NCI-H187 treated with DMSO at 0.1 percent for 48 hours (cell line): ENCODE measurements at regions not wholly inside any gene's neighbourhood (a gene's known extent, or its start where the extent isn't known, plus 50 kb on each side); places are given as distances from the start of the nearest gene placed in this dataset.

Experiments
- DNase-seq: peaks from one replicate; lab custom pipeline; 2025; lab: John Stamatoyannopoulos, UW

DNA sequence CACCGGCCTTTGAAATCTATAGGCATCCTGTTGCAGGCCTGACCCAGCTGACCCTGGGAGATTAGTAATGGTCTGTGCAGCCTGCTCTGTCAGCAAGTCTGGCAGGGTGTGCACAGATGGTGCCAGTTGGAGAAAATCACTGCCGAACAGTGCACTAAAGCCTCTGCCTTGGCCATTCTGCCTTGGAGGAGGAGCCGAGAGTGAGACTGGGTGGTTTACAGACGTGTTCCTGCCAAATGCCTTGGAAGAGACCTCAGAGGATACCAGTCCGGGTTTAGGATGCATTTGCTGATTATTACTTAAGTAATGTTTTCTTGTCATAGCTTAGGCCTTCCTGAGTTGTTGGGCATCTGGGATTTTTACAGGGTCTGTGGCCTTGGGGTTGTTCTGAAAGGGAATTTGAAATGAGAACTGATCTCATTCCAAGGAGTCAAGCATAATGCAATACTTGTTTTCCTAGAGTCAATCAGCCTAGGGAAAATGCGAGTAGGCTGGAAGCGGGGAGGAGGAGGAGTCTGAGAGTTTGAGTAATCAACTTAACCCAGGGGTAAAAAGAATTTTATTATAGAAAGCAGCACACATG, 292.1 kb downstream of the SOX4 start:
- no peak for DNase-seq

DNA sequence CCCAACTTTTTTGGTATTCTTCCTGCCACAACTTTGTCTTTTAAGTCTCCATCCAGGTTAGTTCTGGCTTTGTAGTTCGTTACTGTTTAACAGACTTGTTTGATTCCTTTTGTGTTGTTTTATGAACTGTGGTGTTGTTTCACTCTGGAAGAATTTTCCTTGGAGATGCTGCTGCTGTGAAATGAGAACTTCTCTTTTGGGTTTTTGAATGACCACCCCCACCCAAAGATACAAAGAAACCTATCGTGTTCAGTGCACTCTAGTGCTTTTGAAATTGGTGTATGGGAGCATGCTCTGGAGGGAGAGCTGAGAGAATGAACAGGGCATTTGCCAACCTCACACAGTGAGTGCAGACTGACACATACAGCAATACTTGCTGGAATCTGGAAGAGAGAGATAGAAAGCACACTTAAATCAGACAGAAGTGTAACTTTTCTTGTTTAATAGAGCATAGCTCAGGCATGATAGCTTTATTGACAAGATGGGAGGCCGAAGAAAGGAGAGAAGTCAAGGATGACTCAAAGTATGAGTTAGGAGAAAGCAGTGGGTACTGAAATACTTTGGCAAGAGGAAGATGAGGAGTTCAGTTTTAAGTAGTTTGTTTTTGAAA, 293.1 kb downstream of the SOX4 start:
- no peak for DNase-seq

DNA sequence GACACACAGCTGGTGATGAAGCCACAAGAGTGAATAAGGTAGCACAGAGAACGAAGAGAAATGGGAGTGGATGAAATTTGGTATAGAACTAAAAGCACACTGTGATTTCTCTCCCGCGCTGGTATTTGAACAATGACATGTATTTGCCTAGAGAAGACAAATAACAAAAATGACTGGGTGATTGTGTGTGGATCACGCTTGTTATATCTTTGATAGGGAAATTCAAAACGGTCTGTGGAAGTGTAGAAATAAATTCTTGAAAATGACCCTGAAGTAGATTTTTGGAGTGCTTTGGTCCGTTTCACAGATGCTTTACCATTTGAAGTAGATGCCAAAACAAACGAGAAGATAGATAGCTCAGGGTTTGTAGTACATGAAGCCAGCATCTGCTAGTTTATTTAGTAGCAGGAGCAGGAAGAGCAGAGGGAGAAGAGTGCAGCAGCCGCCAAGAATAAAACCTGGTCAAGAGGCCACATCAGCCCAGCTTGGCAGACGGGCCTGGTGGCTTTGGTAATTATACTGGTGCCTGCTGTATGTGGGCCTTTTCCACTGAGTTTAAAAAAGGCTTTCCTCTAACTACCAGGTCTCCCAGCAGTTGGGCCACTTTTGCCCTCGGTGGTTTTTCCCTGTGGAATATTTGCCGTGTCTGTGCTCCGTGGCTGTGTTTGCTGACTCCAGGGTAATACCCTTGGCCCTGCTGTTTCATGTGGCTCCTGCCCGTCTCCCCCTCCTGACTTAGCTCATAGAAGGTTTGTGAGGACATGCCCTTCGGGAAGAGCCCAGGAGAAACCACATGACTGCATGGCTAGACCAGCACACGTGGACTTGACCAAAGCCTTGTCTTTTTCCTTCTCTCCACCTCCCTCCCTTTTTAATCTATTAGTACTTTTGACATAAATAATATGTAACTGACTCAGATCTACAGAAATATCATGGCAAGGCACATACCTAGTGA, 294.0 kb downstream of the SOX4 start:
- DNase-seq = no peak

- DNase-seq = no peak
These were observed 297.5 kb downstream of the SOX4 start for GRCh38 chr6:21891080-21891479.

- DNase-seq = no peak
These were observed 300.2 kb downstream of the SOX4 start for GRCh38 chr6:21893793-21894192.

- no peak for DNase-seq
These were observed 302.0 kb downstream of the SOX4 start for GRCh38 chr6:21895555-21895954.

- DNase-seq = no peak
These were observed 304.7 kb downstream of the SOX4 start for GRCh38 chr6:21898107-21898796.

DNA sequence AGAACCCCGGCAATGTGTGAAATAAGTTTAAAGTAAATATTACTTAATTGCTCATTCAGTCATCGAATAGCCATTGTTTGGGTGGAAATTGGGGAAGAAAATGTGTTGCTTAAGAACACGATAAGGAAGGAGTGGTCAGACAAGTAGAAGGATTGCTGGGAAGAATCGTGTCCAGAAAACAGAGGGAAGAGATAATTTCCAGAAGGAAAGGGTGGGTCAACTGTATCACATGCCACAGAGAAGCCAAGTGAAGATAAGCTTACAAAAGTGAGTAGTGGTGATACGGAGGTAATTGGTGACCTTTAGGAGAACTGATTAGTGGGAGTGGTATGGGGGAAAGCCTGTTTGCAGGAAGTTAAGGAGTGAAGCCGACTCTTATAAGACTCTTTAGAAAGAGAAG, 306.2 kb downstream of the SOX4 start:
- DNase-seq = no peak

DNA sequence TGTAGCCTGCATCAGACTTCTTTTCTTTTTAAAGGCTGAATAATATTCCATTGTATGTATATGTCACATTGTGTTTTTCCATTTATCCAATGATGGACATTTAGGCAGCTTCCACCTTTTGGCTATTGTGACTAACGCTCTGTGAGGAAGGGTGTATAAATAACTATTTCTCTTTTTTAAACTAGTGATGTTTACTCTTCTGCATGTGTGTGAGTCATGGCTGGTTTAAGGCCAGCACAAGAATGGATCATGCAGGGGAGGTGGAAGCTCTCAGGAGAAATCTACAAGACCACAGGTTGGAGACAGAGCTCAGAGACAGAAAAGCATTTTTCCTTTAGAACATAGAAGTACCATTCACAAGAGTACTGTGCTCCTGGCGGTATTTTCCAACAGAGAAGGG, 307.2 kb downstream of the SOX4 start:
- DNase-seq = no peak

- no peak for DNase-seq
These were observed 309.1 kb downstream of the SOX4 start for GRCh38 chr6:21902628-21903169.

GRCh38 chr6:21905531-21905930, 312.0 kb downstream of the SOX4 start:
- DNase-seq = no peak

DNA sequence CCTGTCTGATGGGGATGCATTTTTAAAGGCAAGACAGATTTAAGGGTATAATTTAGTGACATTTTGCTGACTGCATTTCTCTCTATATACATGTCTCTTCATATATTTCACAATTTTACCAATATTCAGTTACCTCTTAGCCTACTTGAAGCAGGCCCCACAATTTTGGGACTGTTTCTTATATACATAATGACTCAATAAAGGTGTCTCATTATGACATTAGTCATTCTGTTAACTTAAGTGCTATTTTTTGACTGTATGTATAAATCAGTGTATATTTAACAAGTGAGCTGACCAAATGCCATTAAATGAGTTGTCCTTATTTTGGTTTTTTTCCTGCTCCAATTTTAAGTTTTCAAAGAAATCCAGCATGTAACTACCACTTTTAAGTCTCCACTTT, 313.3 kb downstream of the SOX4 start:
- DNase-seq = no peak

DNA sequence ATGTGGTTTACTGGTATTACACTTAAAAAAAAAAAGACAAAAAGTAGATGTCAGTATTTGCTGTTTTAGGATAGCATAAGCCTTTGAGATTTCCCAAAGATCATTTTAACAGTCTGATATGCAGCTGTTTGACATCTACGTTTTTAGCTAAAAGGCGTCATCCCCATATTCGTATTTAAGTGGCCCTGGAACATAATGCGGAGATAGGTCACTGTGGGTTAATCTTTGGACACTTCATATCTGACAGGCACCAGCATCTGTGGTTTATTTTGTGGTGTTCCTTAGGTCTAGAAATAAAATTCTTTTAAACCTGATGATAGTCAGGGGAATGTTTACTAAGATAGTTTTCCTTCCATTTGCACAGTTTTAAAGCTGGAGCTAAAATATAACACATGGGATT, 313.7 kb downstream of the SOX4 start:
- no peak for DNase-seq

DNA sequence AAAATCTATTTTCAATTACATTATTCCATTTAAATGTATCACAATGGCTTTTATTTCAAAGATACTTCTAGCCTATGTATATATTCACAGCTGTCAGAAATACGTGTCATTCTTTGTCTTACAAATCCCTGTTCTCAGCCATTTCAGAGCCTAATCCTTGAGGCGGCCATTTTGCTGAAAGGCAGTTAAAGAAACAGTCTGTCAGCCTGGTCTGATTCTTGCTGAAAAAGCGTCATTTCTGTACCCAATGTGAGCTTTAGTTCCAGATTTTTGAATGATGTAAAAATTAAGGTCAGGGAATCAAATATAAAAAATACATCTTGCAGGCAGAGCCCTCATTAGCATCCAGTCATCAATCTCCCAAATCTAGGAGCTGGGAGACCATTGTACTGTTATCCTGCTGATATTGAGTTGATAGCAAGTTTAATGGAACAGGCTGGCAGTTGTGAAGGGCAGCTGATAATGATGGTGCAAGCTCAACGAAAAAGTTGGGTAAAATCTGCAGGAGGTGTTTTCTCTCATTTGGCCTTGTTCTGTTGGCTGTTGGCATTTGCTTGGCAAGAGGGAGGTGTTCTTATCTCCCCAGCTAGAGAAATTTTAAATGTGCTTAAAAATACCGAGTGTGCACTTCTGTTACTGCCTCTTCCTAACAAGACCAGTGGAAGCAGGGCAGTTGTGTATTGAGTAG, 314.8 kb downstream of the SOX4 start:
- DNase-seq = no peak

GRCh38 chr6:21909321-21909720, 315.8 kb downstream of the SOX4 start:
- DNase-seq = no peak

DNA sequence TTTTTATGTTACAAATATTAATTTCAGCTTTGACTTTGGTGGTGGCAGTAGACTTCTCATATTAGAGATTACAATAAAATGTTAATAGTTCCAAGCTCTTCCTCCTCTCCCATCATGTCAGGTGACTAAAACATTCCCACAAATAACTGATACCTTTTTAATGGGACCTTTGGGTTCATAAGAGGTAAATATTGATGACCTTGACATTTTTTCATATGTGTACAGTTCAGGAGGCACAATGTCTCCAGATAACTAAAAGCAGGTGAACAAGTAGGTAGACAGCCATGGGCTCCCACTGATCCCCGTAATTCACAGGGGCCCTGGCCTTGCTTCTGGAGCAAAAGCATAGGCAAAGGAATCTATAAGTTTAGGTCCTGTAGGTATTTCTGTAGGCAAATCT, 317.7 kb downstream of the SOX4 start:
- no peak for DNase-seq

DNA sequence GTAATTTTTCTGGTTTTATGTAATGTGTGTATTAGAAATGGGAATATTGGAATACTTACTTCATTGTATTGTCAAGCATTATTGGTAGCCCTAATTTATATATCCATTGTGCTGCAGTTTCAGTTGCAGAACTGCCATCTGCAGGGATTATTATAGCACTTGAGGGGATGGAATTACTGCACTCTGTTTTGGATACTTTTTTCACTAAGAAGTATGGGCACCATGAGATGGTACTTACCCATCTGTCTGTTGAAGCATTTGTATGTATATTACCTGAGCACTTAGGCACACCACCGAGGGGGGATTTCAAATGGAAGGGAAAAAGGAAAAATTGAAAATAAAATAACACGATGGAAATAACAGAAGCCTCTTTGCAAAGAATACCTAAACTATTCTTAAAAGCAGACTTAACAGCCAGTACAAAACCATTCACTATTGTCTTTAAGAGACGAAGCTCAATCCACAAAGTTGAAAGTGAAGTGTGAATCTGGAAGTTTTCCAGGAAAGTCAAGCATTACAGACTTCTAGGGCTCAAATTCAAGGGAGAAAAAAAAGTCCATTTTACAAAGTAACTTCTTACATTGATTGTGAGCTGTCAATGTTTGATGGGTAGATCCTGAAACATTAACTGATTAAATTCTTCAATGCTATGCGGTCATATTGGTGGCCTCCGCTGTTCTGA, 318.7 kb downstream of the SOX4 start:
- no peak for DNase-seq

DNA sequence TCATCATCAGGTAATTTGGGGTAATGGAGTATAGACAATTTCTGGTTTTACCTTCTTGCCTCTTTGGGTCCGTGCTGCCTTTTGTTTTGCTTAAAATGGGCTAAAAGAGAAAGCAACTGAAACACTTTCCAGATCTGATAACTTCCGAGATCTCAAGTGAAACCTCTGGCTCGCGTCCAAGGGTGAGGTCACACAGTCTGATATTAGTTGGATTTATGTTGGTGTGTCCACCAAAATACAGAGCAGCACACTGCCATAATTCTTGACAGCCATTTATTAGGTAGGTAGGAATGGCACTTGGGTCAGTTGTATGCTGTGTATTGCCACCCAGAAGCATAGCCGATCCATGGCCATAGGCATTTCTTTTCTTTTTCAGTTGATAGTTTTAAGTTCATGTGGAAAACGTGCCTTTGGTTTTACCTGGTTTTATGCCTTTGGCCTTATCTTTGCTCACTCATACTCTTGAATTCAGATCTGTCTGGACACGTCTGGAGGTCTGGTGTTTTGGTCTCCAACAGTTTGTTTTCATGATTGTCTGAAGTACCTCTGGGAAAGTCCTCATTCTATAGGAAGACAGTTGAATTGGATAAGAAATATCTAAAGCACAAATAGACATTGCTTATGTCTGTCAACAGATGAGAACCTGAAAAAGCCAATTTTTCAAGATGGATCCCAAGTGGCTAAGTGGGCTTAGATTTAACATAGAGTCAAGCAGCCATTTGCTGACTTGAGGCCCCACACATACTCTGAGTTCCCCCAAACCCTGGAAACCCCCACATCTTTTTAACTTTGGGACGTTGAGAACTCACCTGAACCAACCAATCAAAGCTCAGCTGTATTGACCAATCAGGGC, 320.8 kb downstream of the SOX4 start:
- no peak for DNase-seq

DNA sequence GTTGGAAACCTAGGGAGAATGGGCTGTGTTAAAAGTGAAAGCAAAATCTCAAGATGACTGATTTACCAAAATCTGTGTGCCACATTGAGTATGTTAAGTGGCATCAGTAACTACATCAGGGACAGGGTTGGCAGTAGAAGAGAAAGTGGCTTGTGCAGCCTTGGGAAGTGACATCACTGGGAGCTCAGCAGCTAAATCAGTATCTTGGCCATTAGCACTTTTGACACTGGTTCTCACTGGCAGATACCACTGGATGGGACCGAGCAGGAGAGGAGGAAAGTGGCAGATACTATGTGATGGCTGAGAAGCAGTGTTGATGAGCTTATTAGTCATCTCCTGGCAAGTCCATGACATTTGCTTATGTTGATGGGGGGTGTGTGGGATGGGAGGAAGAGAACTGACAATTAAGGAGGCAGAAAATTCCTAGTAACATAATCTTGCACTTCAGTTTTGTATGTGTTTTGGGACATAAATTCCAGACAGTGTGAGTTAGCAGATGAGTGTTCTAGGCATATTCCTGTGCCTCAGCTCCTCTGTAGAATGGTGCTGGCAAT, 322.2 kb downstream of the SOX4 start:
- DNase-seq = no peak

GRCh38 chr6:21918041-21918440, 324.5 kb downstream of the SOX4 start:
- DNase-seq = no peak
